ENCODE measurements at regions not wholly inside any gene's neighbourhood (a gene's known extent, or its start where the extent isn't known, plus 50 kb on each side); places are given as distances from the start of the nearest gene placed in this dataset.

DNA sequence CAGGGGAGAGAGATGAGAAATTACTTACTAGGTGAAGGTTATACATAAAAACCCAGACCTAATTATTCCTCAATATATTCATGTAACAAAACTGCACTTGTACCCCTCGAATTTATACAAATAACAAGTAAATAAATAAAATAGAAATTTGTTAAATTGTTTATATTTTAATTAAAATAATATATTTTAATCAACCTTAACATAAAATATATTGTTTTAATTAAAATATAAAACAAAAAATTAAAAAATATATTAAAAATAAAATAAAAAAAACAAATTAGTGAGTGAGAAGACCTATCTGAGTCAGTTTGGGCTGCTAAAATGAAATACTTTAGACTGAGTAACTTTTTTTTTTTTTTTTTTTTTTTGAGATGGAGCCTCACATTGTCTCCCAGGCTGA is 87.4 kb upstream of the PCDH7 start:
- H3K79me2 ChIP-seq (ENCODE audit: low read depth): no peaks in the 10 kb centered on the region
- no peak overlapping the region for H3K4me2 ChIP-seq
- H2AFZ ChIP-seq: no peak overlapping the region
- no peak overlapping the region for H3K27ac ChIP-seq
- TF ChIP-seq, protein P1, sequence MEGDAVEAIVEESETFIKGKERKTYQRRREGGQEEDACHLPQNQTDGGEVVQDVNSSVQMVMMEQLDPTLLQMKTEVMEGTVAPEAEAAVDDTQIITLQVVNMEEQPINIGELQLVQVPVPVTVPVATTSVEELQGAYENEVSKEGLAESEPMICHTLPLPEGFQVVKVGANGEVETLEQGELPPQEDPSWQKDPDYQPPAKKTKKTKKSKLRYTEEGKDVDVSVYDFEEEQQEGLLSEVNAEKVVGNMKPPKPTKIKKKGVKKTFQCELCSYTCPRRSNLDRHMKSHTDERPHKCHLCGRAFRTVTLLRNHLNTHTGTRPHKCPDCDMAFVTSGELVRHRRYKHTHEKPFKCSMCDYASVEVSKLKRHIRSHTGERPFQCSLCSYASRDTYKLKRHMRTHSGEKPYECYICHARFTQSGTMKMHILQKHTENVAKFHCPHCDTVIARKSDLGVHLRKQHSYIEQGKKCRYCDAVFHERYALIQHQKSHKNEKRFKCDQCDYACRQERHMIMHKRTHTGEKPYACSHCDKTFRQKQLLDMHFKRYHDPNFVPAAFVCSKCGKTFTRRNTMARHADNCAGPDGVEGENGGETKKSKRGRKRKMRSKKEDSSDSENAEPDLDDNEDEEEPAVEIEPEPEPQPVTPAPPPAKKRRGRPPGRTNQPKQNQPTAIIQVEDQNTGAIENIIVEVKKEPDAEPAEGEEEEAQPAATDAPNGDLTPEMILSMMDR (conservative IDR thresholded peaks at IDR 0.05): no peak
- TF ChIP-seq EZH2 (IDR thresholded peaks at IDR 0.05; ENCODE audit: low read depth): no peak
- no peak overlapping the region for H3K4me3 ChIP-seq
- H3K4me1 ChIP-seq (replicated peaks; ENCODE audit: insufficient read depth): no peaks in the 10 kb centered on the region
- POLR2A ChIA-PET (ENCODE audit: unreplicated experiment): no interaction called here
- no peak for DNase-seq
- H3K9me2 ChIP-seq (ENCODE audit: insufficient read depth): no peaks in the 10 kb centered on the region
- no peaks in the 10 kb centered on the region for H3F3A ChIP-seq (ENCODE audit: insufficient read depth, low read depth)
- BruUV-seq (replicated peaks): no TSS peak
- CTCF ChIA-PET: no interaction called here
- H3K36me3 ChIP-seq (ENCODE audit: low read depth): no peaks in the 10 kb centered on the region
- H4K20me1 ChIP-seq (ENCODE audit: insufficient read depth): no peaks in the 10 kb centered on the region
- no peaks in the 10 kb centered on the region for H3K27me3 ChIP-seq (ENCODE audit: insufficient read depth, low read depth)
- intact Hi-C loops (cut with micrococcal nuclease; ENCODE audit: unreplicated experiment): no loop called here
- H3K9me3 ChIP-seq (ENCODE audit: insufficient read depth, low read depth): no peaks in the 10 kb centered on the region

DNA sequence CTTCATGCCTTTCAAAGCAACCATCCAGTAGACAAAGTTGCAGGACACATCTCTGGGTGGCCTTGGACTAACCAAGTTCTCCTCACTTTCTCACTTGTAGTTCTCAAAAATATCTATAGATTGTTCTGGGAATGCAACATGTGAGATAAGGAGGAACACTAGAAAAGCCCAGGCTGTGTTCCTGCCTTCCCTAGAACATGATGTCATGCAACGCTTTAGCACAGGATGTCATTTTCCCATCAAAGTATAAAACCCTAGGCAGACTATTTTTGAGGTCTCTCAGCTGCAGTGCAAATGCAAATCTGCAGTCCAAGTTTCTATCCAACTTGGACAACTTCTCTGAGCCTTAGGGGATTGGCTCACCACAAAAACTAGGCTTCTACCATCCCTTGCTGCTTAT is 78.8 kb upstream of the PCDH7 start:
- intact Hi-C loops (cut with micrococcal nuclease; ENCODE audit: unreplicated experiment): no loop called here
- ChIA-PET CTCF (no interaction called here), POLR2A (ENCODE audit: unreplicated experiment) (no interaction called here)
- Histone ChIP-seq H3K4me2 (no peak overlapping the region), H3K27ac (no peak overlapping the region), H3K79me2 (ENCODE audit: low read depth) (no peaks in the 10 kb centered on the region), H3K9me3 (ENCODE audit: insufficient read depth, low read depth) (no peaks in the 10 kb centered on the region), H4K20me1 (ENCODE audit: insufficient read depth) (no peaks in the 10 kb centered on the region), H2AFZ (no peak overlapping the region), H3K4me3 (no peak overlapping the region), H3K36me3 (ENCODE audit: low read depth) (no peaks in the 10 kb centered on the region), H3K4me1 (replicated peaks; ENCODE audit: insufficient read depth) (no peaks in the 10 kb centered on the region), H3F3A (ENCODE audit: insufficient read depth, low read depth) (no peaks in the 10 kb centered on the region), H3K27me3 (ENCODE audit: insufficient read depth, low read depth) (no peaks in the 10 kb centered on the region), H3K9me2 (ENCODE audit: insufficient read depth) (no peaks in the 10 kb centered on the region)
- no TSS peak for BruUV-seq (replicated peaks)
- TF ChIP-seq EZH2 (IDR thresholded peaks at IDR 0.05; ENCODE audit: low read depth): no peak
- TF ChIP-seq, protein P1 (conservative IDR thresholded peaks at IDR 0.05): no peak
- DNase-seq: no peak

DNA sequence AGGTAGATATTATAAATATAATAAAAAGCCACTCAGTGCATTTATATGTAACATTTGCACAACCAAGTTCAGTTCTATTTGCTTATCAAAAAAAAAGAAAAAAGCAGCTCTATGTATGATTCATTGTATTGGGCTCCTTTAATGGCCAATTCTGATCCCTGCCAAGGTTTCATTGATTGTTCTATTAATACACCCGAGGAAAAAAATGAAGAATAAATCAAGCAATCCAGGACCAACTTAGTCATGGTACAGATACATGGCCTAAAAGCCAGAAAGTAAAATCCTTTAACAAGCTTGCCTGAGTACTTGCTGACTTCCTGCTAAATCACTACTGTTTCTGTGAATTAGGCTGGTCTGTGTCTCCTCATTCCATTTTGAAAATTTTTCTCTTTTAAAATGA is 77.6 kb upstream of the PCDH7 start:
- no peaks in the 10 kb centered on the region for H3F3A ChIP-seq (ENCODE audit: insufficient read depth, low read depth)
- no peaks in the 10 kb centered on the region for H4K20me1 ChIP-seq (ENCODE audit: insufficient read depth)
- H3K9me2 ChIP-seq (ENCODE audit: insufficient read depth): no peaks in the 10 kb centered on the region
- BruUV-seq (replicated peaks): no TSS peak
- intact Hi-C loops (cut with micrococcal nuclease; ENCODE audit: unreplicated experiment): no loop called here
- ChIA-PET CTCF (interaction anchor here (0.6 kb wide), 1 partner anchor 121 kb away, joined by 16 read pairs; no protein-coding TSS in a partner anchor), POLR2A (ENCODE audit: unreplicated experiment) (no interaction called here)
- H3K4me1 ChIP-seq (replicated peaks; ENCODE audit: insufficient read depth): no peaks in the 10 kb centered on the region
- no peaks in the 10 kb centered on the region for H3K36me3 ChIP-seq (ENCODE audit: low read depth)
- no peaks in the 10 kb centered on the region for H3K79me2 ChIP-seq (ENCODE audit: low read depth)
- no peaks in the 10 kb centered on the region for H3K27me3 ChIP-seq (ENCODE audit: insufficient read depth, low read depth)
- H3K4me3 ChIP-seq: no peak overlapping the region
- TF ChIP-seq EZH2 (IDR thresholded peaks at IDR 0.05; ENCODE audit: low read depth): no peak
- TF ChIP-seq, protein P1 (conservative IDR thresholded peaks at IDR 0.05): no peak
- no peak overlapping the region for H3K4me2 ChIP-seq
- H3K27ac ChIP-seq: no peak overlapping the region
- DNase-seq: no peak
- H2AFZ ChIP-seq: no peak overlapping the region
- H3K9me3 ChIP-seq (ENCODE audit: insufficient read depth, low read depth): no peaks in the 10 kb centered on the region
